ENCODE measurements at regions not wholly inside any gene's neighbourhood (a gene's known extent, or its start where the extent isn't known, plus 50 kb on each side); places are given as distances from the start of the nearest gene placed in this dataset.

GRCh38 chr2:83051538-83052170, 1407.4 kb downstream of the SUCLG1 start:
- no peak overlapping the region for H3K4me3 ChIP-seq (ENCODE audit: low read depth, low read length)
- DNase-seq (ENCODE audit: low read depth) = no peak
- no peak for TF ChIP-seq CTCF (IDR thresholded peaks at IDR 0.05; ENCODE audit: low read depth, low read length, missing control alignments)

GRCh38 chr2:83042053-83042452, 1417.0 kb downstream of the SUCLG1 start:
- no peak for DNase-seq (ENCODE audit: low read depth)

GRCh38 chr2:83022631-83023210, 1436.4 kb downstream of the SUCLG1 start:
- DNase-seq (ENCODE audit: low read depth) = no peak
- TF ChIP-seq CTCF (IDR thresholded peaks at IDR 0.05; ENCODE audit: low read depth, low read length, missing control alignments) = no peak
- H3K4me3 ChIP-seq (ENCODE audit: low read depth, low read length) = no peak overlapping the region

More at GRCh38 chr2:83042053-83042452, 1417.0 kb downstream of the SUCLG1 start:
- TF ChIP-seq CTCF (IDR thresholded peaks at IDR 0.05; ENCODE audit: low read depth, low read length, missing control alignments) = no peak
- H3K4me3 ChIP-seq (ENCODE audit: low read depth, low read length) = no peak overlapping the region

GRCh38 chr2:83017366-83018090, 1441.6 kb downstream of the SUCLG1 start:
- DNase-seq (ENCODE audit: low read depth) = no peak
- no peak overlapping the region for H3K4me3 ChIP-seq (ENCODE audit: low read depth, low read length)
- no peak for TF ChIP-seq CTCF (IDR thresholded peaks at IDR 0.05; ENCODE audit: low read depth, low read length, missing control alignments)

- H3K4me3 ChIP-seq (ENCODE audit: low read depth, low read length) = no peak overlapping the region
- TF ChIP-seq CTCF (IDR thresholded peaks at IDR 0.05; ENCODE audit: low read depth, low read length, missing control alignments) = no peak
- no peak for DNase-seq (ENCODE audit: low read depth)
These were observed 1442.6 kb downstream of the SUCLG1 start for GRCh38 chr2:83016343-83017110.

GRCh38 chr2:83015900-83016299, 1443.2 kb downstream of the SUCLG1 start:
- TF ChIP-seq CTCF (IDR thresholded peaks at IDR 0.05; ENCODE audit: low read depth, low read length, missing control alignments) = no peak
- no peak for DNase-seq (ENCODE audit: low read depth)
- H3K4me3 ChIP-seq (ENCODE audit: low read depth, low read length) = no peak overlapping the region
